MM.1S (cell line): ENCODE measurements at regions not wholly inside any gene's neighbourhood (a gene's known extent, or its start where the extent isn't known, plus 50 kb on each side); places are given as distances from the start of the nearest gene placed in this dataset.

Source experiments
- EZH2 ChIP-seq: fragments of 300-600 bp; sonication (generic); optimal IDR thresholded peaks from 2 replicates; pipeline ENCODE3; 2017; ENCODE audit warnings: low read depth, mild to moderate bottlenecking, antibody characterized with exemption, low read length, mixed read lengths
- EZH2phosphoT487 ChIP-seq: fragments of 300-600 bp; sonication (generic); IDR thresholded peaks from 2 replicates; pipeline ENCODE4 v1.6.1; 2018; ENCODE audit warnings: antibody characterized with exemption, low read length
- TF ChIP-seq, protein P1 (sequence below): fragments of 300-600 bp; sonication (generic); IDR thresholded peaks from 2 replicates; pipeline ENCODE4 v1.5.1; 2016; ENCODE audit warnings: antibody characterized with exemption, low read length, mixed read lengths

GRCh38 chr2:4049463-4049862, 346.1 kb downstream of the DCDC2C start:
- TF ChIP-seq, protein P1, sequence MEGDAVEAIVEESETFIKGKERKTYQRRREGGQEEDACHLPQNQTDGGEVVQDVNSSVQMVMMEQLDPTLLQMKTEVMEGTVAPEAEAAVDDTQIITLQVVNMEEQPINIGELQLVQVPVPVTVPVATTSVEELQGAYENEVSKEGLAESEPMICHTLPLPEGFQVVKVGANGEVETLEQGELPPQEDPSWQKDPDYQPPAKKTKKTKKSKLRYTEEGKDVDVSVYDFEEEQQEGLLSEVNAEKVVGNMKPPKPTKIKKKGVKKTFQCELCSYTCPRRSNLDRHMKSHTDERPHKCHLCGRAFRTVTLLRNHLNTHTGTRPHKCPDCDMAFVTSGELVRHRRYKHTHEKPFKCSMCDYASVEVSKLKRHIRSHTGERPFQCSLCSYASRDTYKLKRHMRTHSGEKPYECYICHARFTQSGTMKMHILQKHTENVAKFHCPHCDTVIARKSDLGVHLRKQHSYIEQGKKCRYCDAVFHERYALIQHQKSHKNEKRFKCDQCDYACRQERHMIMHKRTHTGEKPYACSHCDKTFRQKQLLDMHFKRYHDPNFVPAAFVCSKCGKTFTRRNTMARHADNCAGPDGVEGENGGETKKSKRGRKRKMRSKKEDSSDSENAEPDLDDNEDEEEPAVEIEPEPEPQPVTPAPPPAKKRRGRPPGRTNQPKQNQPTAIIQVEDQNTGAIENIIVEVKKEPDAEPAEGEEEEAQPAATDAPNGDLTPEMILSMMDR = no peak
- TF ChIP-seq EZH2phosphoT487 = no peak
- no peak for TF ChIP-seq EZH2
